Breast epithelium (tissue), 3 donors: ENCODE measurements at regions not wholly inside any gene's neighbourhood (a gene's known extent, or its start where the extent isn't known, plus 50 kb on each side); places are given as distances from the start of the nearest gene placed in this dataset.

Source experiments
- POLR2A ChIP-seq: fragments of 450-650 bp; IDR thresholded peaks from one replicate; pipeline ENCODE4 v1.6.1; 2016; ENCODE audit warnings: antibody characterized with exemption, mild to moderate bottlenecking, moderate library complexity
- POLR2AphosphoS5 ChIP-seq, 3 donors: sonication (generic); formaldehyde crosslinking; IDR thresholded peaks; one replicate each; pipeline ENCODE4 v1.6.1; 2017; ENCODE audit warnings: antibody characterized with exemption in 3 of 3
- TF ChIP-seq, protein P1 (sequence below), 3 donors: fragments of 450-650 bp; IDR thresholded peaks; one replicate each; pipeline ENCODE4 v1.5.1; 2016 to 2017; ENCODE audit warnings: antibody characterized with exemption in 3 of 3, mild to moderate bottlenecking in 3 of 3, moderate library complexity in 3 of 3

- TF ChIP-seq, protein P1, sequence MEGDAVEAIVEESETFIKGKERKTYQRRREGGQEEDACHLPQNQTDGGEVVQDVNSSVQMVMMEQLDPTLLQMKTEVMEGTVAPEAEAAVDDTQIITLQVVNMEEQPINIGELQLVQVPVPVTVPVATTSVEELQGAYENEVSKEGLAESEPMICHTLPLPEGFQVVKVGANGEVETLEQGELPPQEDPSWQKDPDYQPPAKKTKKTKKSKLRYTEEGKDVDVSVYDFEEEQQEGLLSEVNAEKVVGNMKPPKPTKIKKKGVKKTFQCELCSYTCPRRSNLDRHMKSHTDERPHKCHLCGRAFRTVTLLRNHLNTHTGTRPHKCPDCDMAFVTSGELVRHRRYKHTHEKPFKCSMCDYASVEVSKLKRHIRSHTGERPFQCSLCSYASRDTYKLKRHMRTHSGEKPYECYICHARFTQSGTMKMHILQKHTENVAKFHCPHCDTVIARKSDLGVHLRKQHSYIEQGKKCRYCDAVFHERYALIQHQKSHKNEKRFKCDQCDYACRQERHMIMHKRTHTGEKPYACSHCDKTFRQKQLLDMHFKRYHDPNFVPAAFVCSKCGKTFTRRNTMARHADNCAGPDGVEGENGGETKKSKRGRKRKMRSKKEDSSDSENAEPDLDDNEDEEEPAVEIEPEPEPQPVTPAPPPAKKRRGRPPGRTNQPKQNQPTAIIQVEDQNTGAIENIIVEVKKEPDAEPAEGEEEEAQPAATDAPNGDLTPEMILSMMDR (IDR thresholded peaks at IDR 0.05): no peak
- TF ChIP-seq POLR2AphosphoS5 (IDR thresholded peaks at IDR 0.05) (no peak), POLR2A (no peak)
Measured at GRCh38 chr11:95593111-95593510, 196.5 kb downstream of the FAM76B start.
